D721Med (cell line): ENCODE measurements at regions not wholly inside any gene's neighbourhood (a gene's known extent, or its start where the extent isn't known, plus 50 kb on each side); places are given as distances from the start of the nearest gene placed in this dataset.

Experiments used
- DNase-seq: peaks from one replicate; pipeline ENCODE4 v3.0.0; 2011; ENCODE audit warnings: low spot score; ENCODE audit not compliant: insufficient read length
- FAIRE-seq: peaks from 2 replicates; lab custom pipeline; 2011; peaks lifted over from hg19 to GRCh38; lab: Jason Lieb, UNC
- TF ChIP-seq, protein P1 (sequence below): IDR thresholded peaks from 2 replicates; pipeline ENCODE4 v1.5.1; 2012; ENCODE audit warnings: mild to moderate bottlenecking, control low read depth; ENCODE audit not compliant: insufficient read depth; ENCODE audit errors: missing control alignments

DNA sequence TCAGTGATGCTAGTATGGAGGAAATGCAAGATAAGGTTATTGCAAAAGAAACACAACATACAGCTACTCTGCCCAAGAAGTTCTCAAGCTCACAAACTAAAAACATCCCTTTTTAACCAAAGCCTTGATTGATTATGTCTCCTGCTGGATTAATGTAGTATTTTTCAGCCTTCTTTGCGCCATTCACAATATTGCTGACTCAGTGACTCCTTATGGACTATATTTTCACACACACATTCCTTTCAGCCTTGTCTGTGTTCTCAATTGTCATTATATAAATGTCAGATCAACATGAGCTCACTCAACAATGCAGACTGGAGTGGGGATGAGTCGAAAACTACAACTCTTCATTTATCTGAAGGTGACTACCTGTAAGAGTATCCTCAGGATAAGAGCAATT, 579.3 kb upstream of the CDH8 start:
- FAIRE-seq (no peak), DNase-seq (no peak)
- TF ChIP-seq, protein P1, sequence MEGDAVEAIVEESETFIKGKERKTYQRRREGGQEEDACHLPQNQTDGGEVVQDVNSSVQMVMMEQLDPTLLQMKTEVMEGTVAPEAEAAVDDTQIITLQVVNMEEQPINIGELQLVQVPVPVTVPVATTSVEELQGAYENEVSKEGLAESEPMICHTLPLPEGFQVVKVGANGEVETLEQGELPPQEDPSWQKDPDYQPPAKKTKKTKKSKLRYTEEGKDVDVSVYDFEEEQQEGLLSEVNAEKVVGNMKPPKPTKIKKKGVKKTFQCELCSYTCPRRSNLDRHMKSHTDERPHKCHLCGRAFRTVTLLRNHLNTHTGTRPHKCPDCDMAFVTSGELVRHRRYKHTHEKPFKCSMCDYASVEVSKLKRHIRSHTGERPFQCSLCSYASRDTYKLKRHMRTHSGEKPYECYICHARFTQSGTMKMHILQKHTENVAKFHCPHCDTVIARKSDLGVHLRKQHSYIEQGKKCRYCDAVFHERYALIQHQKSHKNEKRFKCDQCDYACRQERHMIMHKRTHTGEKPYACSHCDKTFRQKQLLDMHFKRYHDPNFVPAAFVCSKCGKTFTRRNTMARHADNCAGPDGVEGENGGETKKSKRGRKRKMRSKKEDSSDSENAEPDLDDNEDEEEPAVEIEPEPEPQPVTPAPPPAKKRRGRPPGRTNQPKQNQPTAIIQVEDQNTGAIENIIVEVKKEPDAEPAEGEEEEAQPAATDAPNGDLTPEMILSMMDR, result no peak

DNA sequence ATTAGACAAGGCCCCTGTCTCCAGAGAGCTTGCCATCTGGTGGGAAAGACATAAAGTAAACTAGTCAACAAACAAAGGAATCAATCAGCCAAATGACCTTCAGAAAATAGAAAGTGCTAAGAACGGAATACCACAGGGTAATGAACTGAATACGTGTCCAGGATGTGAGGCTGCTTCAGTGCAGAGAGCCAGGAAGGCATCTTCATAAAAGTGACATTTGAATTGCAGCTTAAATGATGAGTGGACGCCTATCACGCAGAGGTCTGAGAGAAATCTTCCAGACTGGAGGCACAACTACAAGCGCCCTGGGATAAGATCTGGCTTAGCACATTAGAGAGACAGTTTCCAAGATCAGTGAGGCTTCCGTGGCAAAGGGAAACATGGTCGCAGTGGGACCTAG, 574.1 kb upstream of the CDH8 start:
- TF ChIP-seq, protein P1, result no peak
- FAIRE-seq, result no peak

DNA sequence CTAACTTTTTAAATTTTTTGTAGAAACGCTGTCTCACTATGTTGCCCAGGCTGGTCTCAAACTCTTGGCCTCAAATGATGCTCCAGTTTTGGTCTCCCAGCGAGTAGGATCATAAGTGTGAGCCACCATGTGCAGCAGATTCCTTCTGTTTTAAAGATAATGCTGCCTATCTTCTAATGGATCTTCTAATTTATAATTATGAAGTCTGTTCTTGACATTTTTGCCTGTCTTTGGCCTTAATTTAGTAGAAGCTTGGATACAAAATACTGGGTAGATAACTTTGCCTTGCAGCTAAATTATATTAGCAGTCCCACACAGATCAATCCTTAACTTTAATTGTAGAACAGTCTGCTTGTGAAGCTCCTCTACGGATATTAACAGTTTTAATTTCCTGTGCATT, 566.6 kb upstream of the CDH8 start:
- FAIRE-seq (no peak), DNase-seq (no peak)
- TF ChIP-seq, protein P1, result no peak

More for the DNA sequence above, 574.1 kb upstream of the CDH8 start:
- DNase-seq, result no peak

DNA sequence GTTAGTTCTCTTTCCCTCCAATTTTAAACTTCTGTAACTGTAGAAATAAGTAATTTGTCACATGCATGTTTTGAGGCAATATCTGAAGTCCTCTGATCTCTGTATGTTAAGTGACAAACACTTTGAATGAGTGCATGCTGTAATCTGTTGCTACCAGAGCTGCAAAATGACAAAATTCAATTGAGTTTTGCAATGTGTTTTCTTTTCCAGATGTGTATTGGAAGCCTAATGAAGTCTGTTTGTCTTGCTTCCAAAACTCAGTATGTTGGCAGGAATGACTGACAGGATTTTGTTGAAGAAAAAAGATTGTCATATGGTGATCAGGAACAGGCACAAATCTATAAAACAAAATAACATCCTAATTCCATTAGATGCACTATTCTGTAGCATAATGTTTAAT, 561.6 kb upstream of the CDH8 start:
- DNase-seq, result no peak
- FAIRE-seq, result no peak
- TF ChIP-seq, protein P1, result no peak

DNA sequence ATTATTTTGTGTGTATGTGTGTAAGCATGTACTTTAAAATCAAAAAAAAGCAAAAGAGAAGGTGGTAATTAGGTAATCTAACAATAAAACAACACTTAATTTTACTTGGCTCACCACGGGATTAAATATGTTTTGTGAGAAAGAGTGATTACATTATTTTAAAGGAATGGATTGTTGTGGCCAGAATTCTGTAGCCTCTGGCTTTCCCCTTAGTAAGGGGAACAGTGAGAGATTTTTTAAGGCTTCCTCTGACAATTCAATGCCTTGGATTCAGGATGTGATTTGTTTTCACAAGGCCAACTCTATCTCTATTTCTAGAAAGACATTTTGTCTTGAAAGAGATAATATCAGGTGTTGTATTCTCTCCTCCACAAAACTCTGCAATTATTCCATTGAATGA, 560.3 kb upstream of the CDH8 start:
- TF ChIP-seq, protein P1, result no peak
- DNase-seq (no peak), FAIRE-seq (no peak)

DNA sequence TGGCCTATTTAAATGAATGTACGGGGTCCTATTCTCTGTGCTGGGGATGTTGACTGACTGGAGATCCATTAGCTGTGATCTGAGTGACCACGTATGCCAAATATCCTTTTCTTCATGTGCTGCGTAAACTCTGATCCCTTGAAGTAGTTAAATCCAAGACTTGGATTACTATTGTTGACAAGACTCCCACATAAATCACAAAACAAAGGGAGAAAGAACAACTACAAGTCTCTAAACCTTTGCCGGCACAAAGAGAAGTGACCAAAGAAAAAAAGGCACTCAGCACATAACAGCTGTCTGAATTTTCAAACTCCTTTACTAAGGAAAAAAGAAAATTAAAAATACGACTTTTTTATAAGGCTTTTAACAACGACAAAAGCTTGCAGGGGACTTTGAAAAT, 559.9 kb upstream of the CDH8 start:
- DNase-seq (no peak), FAIRE-seq (no peak)
- TF ChIP-seq, protein P1, result no peak

DNA sequence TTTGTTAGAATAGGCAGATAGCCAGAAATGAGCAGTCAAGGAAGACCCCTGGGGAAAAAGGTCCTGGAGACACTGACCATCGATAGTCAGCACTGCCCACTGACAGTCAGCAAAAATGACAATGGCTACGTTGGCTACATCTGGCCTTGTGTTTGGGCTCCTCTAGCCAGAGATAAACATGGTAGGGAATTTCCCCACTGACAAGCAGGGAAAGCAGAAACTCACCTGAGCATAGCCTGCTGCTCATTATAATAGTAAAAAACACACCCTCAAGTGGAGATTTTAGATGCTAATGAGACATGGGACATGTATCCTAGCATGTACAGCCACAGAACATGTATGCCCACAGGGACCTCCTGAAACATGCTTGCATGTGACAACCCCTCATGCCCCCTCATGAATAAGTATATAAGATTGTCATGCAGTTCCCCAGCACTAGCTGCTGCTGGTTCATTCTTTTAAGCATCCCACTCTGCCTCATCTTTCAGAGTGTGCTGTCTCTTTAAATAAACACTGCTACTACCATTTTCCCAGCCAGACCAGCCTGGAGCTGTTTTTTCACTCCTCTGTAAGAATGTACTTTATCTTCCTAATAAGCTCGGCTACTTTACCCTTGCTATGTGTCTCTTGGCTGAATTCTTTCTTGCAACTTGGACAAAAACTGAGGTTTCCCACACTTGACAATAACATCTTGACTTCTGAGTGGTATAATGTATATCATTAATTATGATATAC, 550.1 kb upstream of the CDH8 start:
- TF ChIP-seq, protein P1, result no peak
- DNase-seq (no peak), FAIRE-seq (no peak)
